Liver (tissue), 7 donors: ENCODE measurements at regions not wholly inside any gene's neighbourhood (a gene's known extent, or its start where the extent isn't known, plus 50 kb on each side); places are given as distances from the start of the nearest gene placed in this dataset.

Experiments
- DNase-seq: peaks from one replicate; pipeline ENCODE4 v3.0.0-alpha.2; 2017; ENCODE audit warnings: low spot score
- H3K27ac ChIP-seq, 2 donors: one replicate each; pipeline ENCODE4 v1.7.0; 2013; ENCODE audit warnings: inconsistent platforms in 2 of 2, low read length in 2 of 2, control low read depth in 1 of 2, low read depth in 1 of 2, mild to moderate bottlenecking in 1 of 2
- H3K27me3 ChIP-seq, 4 donors: one replicate each; pipeline versions ENCODE4 v1.6.1 to v1.7.0; 2013; ENCODE audit warnings: low read length in 3 of 4, inconsistent platforms in 1 of 4, mild to moderate bottlenecking in 1 of 4, moderate library complexity in 1 of 4; ENCODE audit not compliant: control insufficient read depth in 4 of 4, insufficient read depth in 4 of 4
- H3K36me3 ChIP-seq, 4 donors: one replicate each; pipeline versions ENCODE4 v1.6.1 to v1.7.0; 2013; ENCODE audit warnings: low read length in 3 of 4, mild to moderate bottlenecking in 3 of 4, low read depth in 1 of 4, moderate library complexity in 1 of 4; ENCODE audit not compliant: control insufficient read depth in 4 of 4, insufficient read depth in 3 of 4
- H3K4me1 ChIP-seq, 4 donors: one replicate each; pipeline versions ENCODE4 v1.6.1 to v1.7.0; 2013; ENCODE audit warnings: low read length in 3 of 4, mild to moderate bottlenecking in 3 of 4, moderate library complexity in 1 of 4; ENCODE audit not compliant: control insufficient read depth in 4 of 4, insufficient read depth in 4 of 4
- H3K4me3 ChIP-seq, 3 donors: one replicate each; pipeline versions ENCODE4 v1.6.1 to v1.7.0; 2013; ENCODE audit warnings: low read length in 3 of 3, control low read depth in 1 of 3, low read depth in 1 of 3, mild to moderate bottlenecking in 1 of 3
- H3K9ac ChIP-seq, 2 donors: one replicate each; pipeline ENCODE4 v1.7.0; 2013; ENCODE audit warnings: low read length in 2 of 2, mild to moderate bottlenecking in 2 of 2, moderate library complexity in 2 of 2, control low read depth in 1 of 2, low read depth in 1 of 2
- H3K9me3 ChIP-seq, 4 donors: one replicate each; pipeline versions ENCODE4 v1.6.1 to v1.7.0; 2013; ENCODE audit warnings: low read length in 3 of 4; ENCODE audit not compliant: control insufficient read depth in 4 of 4
- ATF3 ChIP-seq: IDR thresholded peaks from 2 replicates; pipeline ENCODE4 v1.6.1; 2016; ENCODE audit warnings: antibody characterized with exemption
- EGR1 ChIP-seq, 2 donors: IDR thresholded peaks; 2 replicates each; pipeline ENCODE4 v1.6.1; 2016 to 2018; ENCODE audit warnings: antibody characterized with exemption in 2 of 2, low read depth in 2 of 2
- FOXA1 ChIP-seq: IDR thresholded peaks from 2 replicates; pipeline ENCODE4 v1.6.1; 2016; ENCODE audit warnings: antibody characterized with exemption
- FOXA2 ChIP-seq: IDR thresholded peaks from 2 replicates; pipeline ENCODE4 v1.6.1; 2016; ENCODE audit warnings: antibody characterized with exemption
- HNF4A ChIP-seq, 2 donors: conservative IDR thresholded peaks; 2 replicates each; pipeline ENCODE4 v1.6.1; 2016; ENCODE audit warnings: antibody characterized with exemption in 2 of 2, mild to moderate bottlenecking in 2 of 2
- HNF4G ChIP-seq: IDR thresholded peaks from 2 replicates; pipeline ENCODE4 v1.6.1; 2016; ENCODE audit warnings: antibody characterized with exemption
- JUND ChIP-seq, 2 donors: IDR thresholded peaks; 2 replicates each; pipeline ENCODE4 v1.6.1; 2016; ENCODE audit warnings: antibody characterized with exemption in 2 of 2
- MAX ChIP-seq: IDR thresholded peaks from 2 replicates; pipeline ENCODE4 v1.6.1; 2016; ENCODE audit warnings: antibody characterized with exemption
- NR2F2 ChIP-seq: IDR thresholded peaks from 2 replicates; pipeline ENCODE4 v1.6.1; 2016; ENCODE audit warnings: antibody characterized with exemption
- RAD21 ChIP-seq, 2 donors: IDR thresholded peaks; 2 replicates each; pipeline ENCODE4 v1.6.1; 2016; ENCODE audit warnings: antibody characterized with exemption in 2 of 2, mild to moderate bottlenecking in 2 of 2
- RXRA ChIP-seq, 2 donors: IDR thresholded peaks; 2 replicates each; pipeline ENCODE4 v1.6.1; 2017 to 2018; ENCODE audit warnings: antibody characterized with exemption in 2 of 2, mild to moderate bottlenecking in 1 of 2
- SP1 ChIP-seq: IDR thresholded peaks from 2 replicates; pipeline ENCODE4 v1.6.1; 2018; ENCODE audit warnings: antibody characterized with exemption, mild to moderate bottlenecking
- ZBTB33 ChIP-seq: IDR thresholded peaks from 2 replicates; pipeline ENCODE4 v1.6.1; 2016; ENCODE audit warnings: antibody characterized with exemption
- WGBS: extraction: QIAGEN DNeasy Blood & Tissue Kit; methylation state at CpG from one replicate; pipeline ENCODE4 v1.1.7; 2013; 5-methylcytosine and 5-hydroxymethylcytosine counted together
- TF ChIP-seq, protein P1 (sequence below): IDR thresholded peaks from 2 replicates; pipeline ENCODE4 v1.6.1; 2016; ENCODE audit warnings: antibody characterized with exemption, mild to moderate bottlenecking
- donor health status: healthy.
- donor health status: healthy.
- donor health status: healthy.
- donor health status: healthy.

DNA sequence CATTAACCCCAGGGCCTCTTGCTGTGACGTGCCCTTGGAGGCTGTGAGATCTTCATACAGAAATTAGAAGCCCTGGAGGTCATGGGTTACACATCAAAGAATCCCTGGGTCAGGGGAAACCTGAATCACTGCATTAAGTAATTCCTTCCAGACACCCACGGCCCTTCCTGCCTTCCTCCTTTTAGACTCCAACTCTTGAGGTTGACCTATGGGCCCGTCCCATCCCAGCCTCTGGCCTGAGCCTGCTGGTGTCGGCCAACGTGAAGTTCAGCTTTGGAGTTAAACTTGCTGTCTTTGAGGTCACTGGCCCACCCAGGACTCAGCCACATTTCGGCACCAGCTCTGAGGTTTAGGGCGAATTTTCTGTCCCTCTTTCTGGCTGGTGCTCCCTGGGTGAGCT is 198.3 kb downstream of the ACKR3 start:
- Histone ChIP-seq H3K4me1 (no peaks in the 10 kb centered on the region), H3K9ac (no peak overlapping the region), H3K27me3 (no peaks in the 10 kb centered on the region), H3K36me3 (no peaks in the 10 kb centered on the region), H3K9me3 (peaks cover 0 to 8% (median 0%) of the 10 kb centered on the region in 4 donors), H3K27ac (no peak overlapping the region), H3K4me3 (no peak overlapping the region)
- 89% methylated on average over 7 of the region's 7 CpGs for WGBS
- no peak for DNase-seq
- no peak for TF ChIP-seq RXRA (IDR thresholded peaks at IDR 0.05)
- TF ChIP-seq MAX, result no peak

- TF ChIP-seq HNF4A (conservative IDR thresholded peaks at IDR 0.05) (no peak), FOXA1 (no peak), HNF4G (no peak), FOXA2 (no peak), SP1 (no peak), NR2F2 (no peak), RXRA (IDR thresholded peaks at IDR 0.05) (no peak), ZBTB33 (no peak), JUND (IDR thresholded peaks at IDR 0.05) (no peak), EGR1 (IDR thresholded peaks at IDR 0.05; ENCODE audit: low read depth in 2 of 2) (no peak), ATF3 (no peak), RAD21 (IDR thresholded peaks at IDR 0.05) (no peak)
- TF ChIP-seq, protein P1, sequence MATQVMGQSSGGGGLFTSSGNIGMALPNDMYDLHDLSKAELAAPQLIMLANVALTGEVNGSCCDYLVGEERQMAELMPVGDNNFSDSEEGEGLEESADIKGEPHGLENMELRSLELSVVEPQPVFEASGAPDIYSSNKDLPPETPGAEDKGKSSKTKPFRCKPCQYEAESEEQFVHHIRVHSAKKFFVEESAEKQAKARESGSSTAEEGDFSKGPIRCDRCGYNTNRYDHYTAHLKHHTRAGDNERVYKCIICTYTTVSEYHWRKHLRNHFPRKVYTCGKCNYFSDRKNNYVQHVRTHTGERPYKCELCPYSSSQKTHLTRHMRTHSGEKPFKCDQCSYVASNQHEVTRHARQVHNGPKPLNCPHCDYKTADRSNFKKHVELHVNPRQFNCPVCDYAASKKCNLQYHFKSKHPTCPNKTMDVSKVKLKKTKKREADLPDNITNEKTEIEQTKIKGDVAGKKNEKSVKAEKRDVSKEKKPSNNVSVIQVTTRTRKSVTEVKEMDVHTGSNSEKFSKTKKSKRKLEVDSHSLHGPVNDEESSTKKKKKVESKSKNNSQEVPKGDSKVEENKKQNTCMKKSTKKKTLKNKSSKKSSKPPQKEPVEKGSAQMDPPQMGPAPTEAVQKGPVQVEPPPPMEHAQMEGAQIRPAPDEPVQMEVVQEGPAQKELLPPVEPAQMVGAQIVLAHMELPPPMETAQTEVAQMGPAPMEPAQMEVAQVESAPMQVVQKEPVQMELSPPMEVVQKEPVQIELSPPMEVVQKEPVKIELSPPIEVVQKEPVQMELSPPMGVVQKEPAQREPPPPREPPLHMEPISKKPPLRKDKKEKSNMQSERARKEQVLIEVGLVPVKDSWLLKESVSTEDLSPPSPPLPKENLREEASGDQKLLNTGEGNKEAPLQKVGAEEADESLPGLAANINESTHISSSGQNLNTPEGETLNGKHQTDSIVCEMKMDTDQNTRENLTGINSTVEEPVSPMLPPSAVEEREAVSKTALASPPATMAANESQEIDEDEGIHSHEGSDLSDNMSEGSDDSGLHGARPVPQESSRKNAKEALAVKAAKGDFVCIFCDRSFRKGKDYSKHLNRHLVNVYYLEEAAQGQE, result no peak
- Histone ChIP-seq H3K9me3 (peaks cover 0 to 8% (median 0%) of the 10 kb centered on the region in 4 donors), H3K9ac (no peak overlapping the region), H3K27me3 (no peaks in the 10 kb centered on the region), H3K36me3 (no peaks in the 10 kb centered on the region), H3K27ac (no peak overlapping the region), H3K4me3 (no peak overlapping the region), H3K4me1 (no peaks in the 10 kb centered on the region)
- DNase-seq, result no peak
- WGBS, result 94% methylated on average over 4 of the region's 4 CpGs
These were observed 198.9 kb downstream of the ACKR3 start for GRCh38 chr2:236768393-236769140.
